ENCODE measurements at regions not wholly inside any gene's neighbourhood (a gene's known extent, or its start where the extent isn't known, plus 50 kb on each side); places are given as distances from the start of the nearest gene placed in this dataset.

DNA sequence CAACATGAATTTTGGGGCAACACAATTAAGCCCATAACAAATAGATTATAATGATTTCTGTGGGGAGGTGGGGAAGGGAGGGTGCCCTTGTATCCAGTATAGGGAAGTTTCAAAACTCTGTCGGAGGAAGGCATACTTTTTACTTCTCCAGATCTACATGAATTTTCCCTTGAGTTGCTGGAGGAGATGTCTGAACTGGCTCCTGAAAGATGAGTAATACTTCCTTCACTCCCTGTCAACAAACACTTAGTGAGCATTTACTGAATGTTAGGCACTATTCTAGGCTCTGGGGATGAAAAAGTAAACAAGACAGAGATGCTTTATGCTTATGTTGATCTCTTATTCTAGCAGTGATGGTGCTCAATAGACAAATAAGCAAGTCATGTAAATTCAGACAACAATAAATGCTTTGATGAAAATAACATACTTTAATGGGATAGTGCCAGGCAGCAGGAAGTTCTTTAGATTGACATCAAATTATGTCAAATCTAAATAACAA is 197.9 kb upstream of the ANKH start:
- no peak overlapping the region for H3K4me3 Mint-ChIP-seq
- no peaks in the 10 kb centered on the region for H3K36me3 Mint-ChIP-seq
- no peaks in the 10 kb centered on the region for H3K27me3 Mint-ChIP-seq
- no peaks in the 10 kb centered on the region for H3K9me3 Mint-ChIP-seq
- H3K4me1 Mint-ChIP-seq: peaks cover 0 to 1% (median 0%) of the 10 kb centered on the region in 3 donors
- no peak overlapping the region for H3K27ac Mint-ChIP-seq

DNA sequence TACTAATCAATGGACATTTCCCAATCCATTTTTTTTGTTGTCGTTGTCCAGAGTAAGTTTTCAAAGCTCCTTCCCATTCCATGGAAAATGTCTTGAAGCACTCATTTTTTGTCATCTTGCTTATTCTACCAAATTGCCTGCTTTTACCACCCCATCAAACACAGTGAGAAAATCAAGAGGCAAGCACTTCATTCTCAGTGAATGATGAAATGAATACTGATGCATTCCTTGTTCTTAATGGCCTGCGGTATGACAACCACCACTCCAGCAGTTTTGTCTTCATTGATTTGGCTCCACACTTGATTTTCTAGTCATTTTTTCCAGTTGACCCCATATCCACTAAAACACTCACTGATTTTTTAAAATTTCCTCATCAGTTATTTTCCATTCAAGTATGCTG is 193.5 kb upstream of the ANKH start:
- H3K4me1 Mint-ChIP-seq: peaks cover 0 to 1% (median 0%) of the 10 kb centered on the region in 3 donors
- no peaks in the 10 kb centered on the region for H3K27me3 Mint-ChIP-seq
- no peak overlapping the region for H3K4me3 Mint-ChIP-seq
- no peak overlapping the region for H3K27ac Mint-ChIP-seq
- no peaks in the 10 kb centered on the region for H3K36me3 Mint-ChIP-seq
- H3K9me3 Mint-ChIP-seq: no peaks in the 10 kb centered on the region

DNA sequence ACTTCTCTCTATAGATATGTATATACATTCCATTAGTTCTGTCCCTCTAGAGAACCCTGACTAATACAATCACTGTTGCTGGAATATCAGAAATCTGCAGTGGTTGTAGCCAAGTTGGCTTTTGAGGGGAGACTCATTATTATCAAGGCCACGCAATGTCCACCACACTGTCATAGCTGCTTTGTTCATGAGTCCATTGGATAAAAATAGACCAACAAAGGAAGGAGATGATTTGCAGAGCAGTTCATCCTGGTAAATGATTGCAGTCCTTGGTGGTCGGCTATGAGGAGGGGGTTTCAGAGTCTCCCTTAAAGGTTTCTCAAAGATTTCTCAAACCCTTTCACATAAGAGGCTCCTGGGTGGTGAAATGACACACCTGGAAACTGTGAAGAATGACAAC is 192.8 kb upstream of the ANKH start:
- Mint-ChIP-seq H3K36me3 (no peaks in the 10 kb centered on the region), H3K27ac (no peak overlapping the region), H3K27me3 (no peaks in the 10 kb centered on the region), H3K4me3 (no peak overlapping the region), H3K9me3 (no peaks in the 10 kb centered on the region), H3K4me1 (no peaks in the 10 kb centered on the region)

DNA sequence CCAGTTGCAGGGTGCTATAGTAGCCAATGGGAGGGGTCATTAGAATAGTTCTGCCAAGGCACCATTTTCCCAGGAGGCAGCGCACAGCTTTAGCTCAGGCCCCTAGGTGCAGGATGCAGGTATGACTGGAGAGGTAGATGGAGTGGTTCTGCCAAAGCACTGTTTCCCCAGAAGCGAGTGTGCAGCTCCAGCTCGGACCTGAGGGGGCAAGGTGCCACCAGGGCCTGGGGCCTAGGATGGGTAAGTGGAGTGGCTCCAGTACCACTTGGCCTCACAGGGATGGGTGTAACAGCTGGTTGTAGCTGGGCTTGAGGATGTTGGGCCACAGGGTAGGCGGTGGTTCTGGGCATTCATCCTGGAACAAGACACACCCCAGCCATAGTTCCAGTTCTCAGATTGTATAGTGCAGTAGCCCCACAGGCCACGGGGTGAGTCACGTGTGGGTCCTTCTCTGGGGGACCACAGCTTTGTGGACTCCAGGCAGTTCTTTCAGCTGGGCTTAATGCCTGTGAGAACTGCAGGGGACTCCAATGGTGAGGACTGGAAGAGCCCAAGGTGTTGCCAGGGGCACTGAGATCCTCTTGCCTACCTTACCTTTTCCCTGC is 185.5 kb upstream of the ANKH start:
- H3K27ac Mint-ChIP-seq: no peak overlapping the region
- H3K4me1 Mint-ChIP-seq: no peaks in the 10 kb centered on the region
- no peak overlapping the region for H3K4me3 Mint-ChIP-seq
- H3K9me3 Mint-ChIP-seq: peaks cover 0 to 2% (median under 1%) of the 10 kb centered on the region in 3 donors
- H3K36me3 Mint-ChIP-seq: no peaks in the 10 kb centered on the region
- peaks cover 4% of the 10 kb centered on the region for H3K27me3 Mint-ChIP-seq

DNA sequence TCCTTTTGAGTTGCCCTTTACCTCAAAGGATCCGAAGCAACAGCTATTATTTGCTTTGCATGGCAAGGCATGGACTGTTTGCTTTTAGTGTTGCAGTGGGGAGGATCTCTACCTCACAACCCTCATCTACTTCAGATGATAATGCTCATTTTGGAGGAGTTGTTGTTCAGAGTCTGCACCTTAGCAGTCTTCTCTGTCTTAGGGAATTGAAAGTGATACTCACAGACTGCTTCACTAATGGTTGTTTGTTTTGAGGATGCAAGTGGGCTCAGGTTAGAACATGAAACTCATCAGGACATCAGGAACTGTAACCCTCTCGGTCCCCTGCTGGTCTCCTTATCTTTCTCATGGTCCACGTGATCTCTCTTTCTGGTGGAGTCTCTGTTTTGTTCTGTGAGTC is 172.9 kb upstream of the ANKH start:
- Mint-ChIP-seq H3K4me3 (no peak overlapping the region), H3K36me3 (no peaks in the 10 kb centered on the region), H3K27ac (no peak overlapping the region), H3K4me1 (no peaks in the 10 kb centered on the region), H3K9me3 (peaks cover 0 to 13% (median 4%) of the 10 kb centered on the region in 3 donors), H3K27me3 (peaks cover 2% of the 10 kb centered on the region)

DNA sequence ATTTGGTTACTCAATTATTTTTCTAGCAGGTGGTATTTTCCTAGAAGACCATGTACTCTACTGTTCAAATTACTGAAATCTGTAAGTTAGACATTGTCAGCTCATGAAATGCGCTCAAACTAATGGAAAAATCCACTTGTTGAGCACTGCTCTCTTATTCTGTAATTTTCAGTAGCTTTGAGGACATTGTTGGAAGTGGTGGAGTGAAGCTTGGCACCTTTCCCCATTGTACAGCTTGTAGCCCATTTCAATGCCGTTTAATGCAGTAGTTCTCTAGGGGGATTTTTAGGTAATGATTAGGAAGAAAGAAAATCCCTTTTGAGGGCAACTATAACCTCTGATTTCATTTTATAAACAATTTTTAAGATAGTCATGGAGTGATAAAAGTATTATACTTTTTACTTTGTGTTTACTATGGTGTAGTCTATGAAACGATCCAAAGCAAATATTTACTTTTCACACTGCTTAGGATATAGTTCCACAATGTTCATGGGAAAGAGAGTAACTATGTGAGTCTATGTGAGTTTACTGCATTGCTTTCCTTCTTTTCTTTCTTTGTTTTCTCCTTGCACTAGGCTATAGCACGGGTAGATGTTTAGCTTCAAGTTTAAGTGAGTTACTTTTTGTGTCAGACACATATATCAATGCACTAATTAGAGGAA is 165.8 kb upstream of the ANKH start:
- H3K4me1 Mint-ChIP-seq: no peaks in the 10 kb centered on the region
- peaks cover 3 to 29% (median 11%) of the 10 kb centered on the region in 3 donors for H3K9me3 Mint-ChIP-seq
- no peaks in the 10 kb centered on the region for H3K36me3 Mint-ChIP-seq
- peaks cover 6% of the 10 kb centered on the region for H3K27me3 Mint-ChIP-seq
- no peak overlapping the region for H3K4me3 Mint-ChIP-seq
- no peak overlapping the region for H3K27ac Mint-ChIP-seq

DNA sequence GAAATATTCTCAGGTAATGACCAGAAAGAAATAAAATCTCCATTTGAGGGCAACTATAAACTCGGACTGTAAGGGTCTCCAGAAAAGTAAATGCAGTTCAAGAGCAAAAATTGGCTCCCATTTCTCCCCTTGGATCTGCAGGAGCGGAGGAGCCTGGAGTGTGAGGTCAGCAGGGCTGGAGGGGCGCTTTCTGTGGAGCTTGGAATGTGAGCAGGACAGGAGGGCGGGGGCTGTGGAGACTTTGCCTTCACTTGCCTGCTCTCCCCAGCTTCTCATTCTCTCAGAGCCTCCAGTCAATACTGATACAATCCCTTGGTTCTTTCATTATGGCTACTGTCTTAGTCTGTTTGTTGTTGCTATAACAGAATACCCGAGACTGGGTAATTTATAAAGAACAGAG is 162.8 kb upstream of the ANKH start:
- H3K36me3 Mint-ChIP-seq: peaks cover under 1% of the 10 kb centered on the region
- H3K4me1 Mint-ChIP-seq: no peaks in the 10 kb centered on the region
- peaks cover 7% of the 10 kb centered on the region for H3K27me3 Mint-ChIP-seq
- no peak overlapping the region for H3K27ac Mint-ChIP-seq
- H3K4me3 Mint-ChIP-seq: no peak overlapping the region
- H3K9me3 Mint-ChIP-seq: peaks cover 3 to 15% (median 6%) of the 10 kb centered on the region in 3 donors

DNA sequence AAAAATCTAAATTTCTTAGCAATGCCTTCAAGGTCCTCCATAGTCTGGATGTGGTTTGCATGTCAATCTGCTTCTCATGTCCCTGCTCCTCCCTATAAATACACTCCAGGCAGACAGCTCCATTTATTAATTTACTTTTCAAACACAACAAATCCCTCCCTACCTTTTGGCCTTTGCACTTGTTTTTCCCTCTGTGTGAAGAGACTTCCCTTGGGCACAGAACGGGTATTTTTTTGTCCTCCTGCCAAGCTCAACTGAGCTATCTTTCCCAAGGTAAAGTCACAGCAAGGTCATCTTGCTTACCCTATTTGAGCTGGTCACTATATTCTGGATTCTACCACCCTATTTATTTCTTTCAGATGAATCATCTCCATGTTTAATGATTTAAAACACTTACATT is 159.6 kb upstream of the ANKH start:
- H3K27me3 Mint-ChIP-seq: peaks cover 21% of the 10 kb centered on the region
- H3K27ac Mint-ChIP-seq: no peak overlapping the region
- no peaks in the 10 kb centered on the region for H3K9me3 Mint-ChIP-seq
- no peak overlapping the region for H3K4me3 Mint-ChIP-seq
- peaks cover 4% of the 10 kb centered on the region for H3K36me3 Mint-ChIP-seq
- no peaks in the 10 kb centered on the region for H3K4me1 Mint-ChIP-seq

DNA sequence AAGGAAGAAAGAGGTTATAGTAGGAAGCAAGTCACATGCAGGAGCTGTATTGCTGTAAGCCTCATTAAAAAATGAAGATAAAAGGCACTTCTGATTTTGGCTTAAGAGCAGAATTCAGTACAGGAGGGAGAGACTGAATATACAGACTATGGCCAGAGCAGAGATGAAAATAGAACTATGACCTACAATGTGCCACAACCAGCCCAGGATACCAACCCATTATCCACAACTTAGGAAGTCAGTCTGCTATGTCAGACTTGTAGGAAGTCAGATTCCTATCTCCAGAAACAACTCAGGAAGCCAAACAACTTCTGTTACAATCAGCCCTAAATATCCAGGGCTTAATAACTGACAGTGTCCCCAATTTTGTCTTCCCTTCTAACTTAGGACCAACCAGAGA is 156.2 kb upstream of the ANKH start:
- Mint-ChIP-seq H3K36me3 (peaks cover 4% of the 10 kb centered on the region), H3K4me3 (no peak overlapping the region), H3K4me1 (no peaks in the 10 kb centered on the region), H3K9me3 (peaks cover 0 to 5% (median 0%) of the 10 kb centered on the region in 3 donors), H3K27me3 (peaks cover 24% of the 10 kb centered on the region), H3K27ac (no peak overlapping the region)

DNA sequence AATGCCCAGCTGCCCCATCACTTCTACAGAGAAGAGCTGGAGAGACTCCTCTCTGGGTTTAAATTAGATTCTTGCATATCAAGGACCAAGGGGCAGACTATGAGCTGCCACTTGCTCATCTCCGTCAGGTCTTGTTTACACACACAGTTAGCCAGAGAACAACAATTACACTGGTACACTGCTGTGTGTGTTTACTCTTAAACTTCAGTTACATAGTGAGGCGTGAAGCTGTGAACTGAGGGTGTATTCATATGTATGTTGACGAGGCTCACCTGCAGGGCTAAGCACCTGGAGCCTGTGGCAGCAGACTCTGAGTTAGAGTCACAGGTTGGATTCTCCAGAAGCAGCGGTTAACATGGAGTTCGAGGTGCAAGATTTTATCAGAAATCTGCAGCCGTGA is 155.4 kb upstream of the ANKH start:
- Mint-ChIP-seq H3K27me3 (peaks cover 24% of the 10 kb centered on the region), H3K4me3 (no peak overlapping the region), H3K4me1 (no peaks in the 10 kb centered on the region), H3K9me3 (peaks cover 0 to 5% (median 0%) of the 10 kb centered on the region in 3 donors), H3K36me3 (peaks cover 4% of the 10 kb centered on the region), H3K27ac (no peak overlapping the region)

DNA sequence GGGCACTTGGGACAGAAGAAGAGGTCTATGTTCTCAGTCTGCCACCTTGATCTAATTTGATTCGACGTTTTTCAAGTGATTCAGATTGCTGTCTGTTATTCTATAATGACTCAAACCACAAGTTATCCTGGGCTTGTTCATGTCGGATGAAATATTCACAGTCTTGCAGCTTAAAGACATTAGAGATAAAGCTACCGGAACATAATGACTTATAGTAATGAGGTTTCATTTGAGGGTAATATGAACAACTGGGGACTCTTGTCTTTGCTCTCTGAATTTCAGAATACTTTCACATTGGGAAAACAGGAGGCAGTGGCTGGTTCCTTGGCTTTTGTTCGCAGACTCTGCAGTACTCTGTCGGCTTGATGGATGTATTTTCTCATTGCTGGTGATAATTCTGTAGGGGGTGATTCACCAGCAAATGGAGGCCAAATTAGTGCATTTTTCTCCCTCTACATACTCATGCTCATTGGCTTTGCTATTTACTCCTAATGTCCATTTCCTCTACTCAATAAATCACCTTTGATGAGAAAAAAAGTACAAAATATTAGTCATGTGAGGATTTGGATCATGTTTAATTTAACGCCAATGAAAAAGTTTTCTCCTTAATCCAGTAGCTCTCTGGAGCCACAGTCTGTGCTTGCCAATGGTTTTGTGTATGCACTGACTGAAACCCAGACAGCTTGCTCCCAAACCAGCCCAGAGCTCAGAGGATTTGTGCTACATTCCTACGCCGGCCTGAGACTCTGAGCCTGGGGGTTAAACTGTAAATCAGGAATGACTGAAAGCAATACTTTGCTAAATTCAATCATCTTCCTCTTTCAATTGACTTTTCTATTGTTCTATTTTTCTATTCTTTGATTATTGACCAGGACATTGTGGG is 154.7 kb upstream of the ANKH start:
- Mint-ChIP-seq H3K36me3 (peaks cover 4% of the 10 kb centered on the region), H3K4me3 (no peak overlapping the region), H3K9me3 (peaks cover 0 to 5% (median 0%) of the 10 kb centered on the region in 3 donors), H3K4me1 (peaks cover 0 to 2% (median 0%) of the 10 kb centered on the region in 3 donors), H3K27ac (no peak overlapping the region), H3K27me3 (peaks cover 24% of the 10 kb centered on the region)

DNA sequence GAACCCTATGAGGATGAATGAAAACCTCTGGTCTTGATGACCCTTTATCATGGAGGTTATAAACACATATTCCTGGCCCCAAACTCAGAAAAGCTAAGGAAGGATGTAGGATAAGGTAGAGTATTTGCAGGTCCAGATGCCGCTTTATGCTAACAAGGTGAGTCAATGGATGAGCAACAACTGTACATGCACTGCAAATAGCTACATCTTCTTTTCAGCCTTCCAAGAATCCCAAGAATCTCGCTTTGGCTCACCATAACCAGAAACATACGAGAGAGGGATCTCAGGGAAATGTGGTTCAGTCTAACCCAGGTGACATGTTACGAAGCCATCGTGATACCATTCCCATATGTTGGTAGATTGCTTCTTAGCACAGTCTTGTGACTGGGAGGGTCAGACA is 152.3 kb upstream of the ANKH start:
- Mint-ChIP-seq H3K4me1 (peaks cover 0 to 2% (median 0%) of the 10 kb centered on the region in 3 donors), H3K27ac (no peak overlapping the region)

DNA sequence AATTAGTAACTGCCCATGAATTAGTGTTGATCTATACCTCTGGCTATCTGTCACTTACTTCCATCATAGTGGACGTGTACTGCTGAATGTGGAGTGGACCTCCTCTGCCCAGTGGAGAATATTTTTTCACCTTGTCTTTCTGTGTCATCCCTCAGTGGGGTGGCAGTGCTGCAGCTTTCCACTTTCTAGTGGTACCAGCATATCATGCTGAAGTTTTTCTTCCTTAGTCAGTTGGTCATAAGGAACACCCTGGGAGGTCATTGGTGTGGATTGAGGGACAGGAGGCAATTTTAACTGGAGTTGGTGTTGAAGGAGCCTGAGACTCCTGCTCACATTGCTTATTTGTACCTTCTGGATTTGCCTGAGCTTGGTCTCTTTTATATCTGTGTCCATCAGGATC is 151.7 kb upstream of the ANKH start:
- H3K36me3 Mint-ChIP-seq: peaks cover 1% of the 10 kb centered on the region
- H3K4me3 Mint-ChIP-seq: no peak overlapping the region
- peaks cover 0 to 5% (median 0%) of the 10 kb centered on the region in 3 donors for H3K9me3 Mint-ChIP-seq
- peaks cover 0 to 2% (median 0%) of the 10 kb centered on the region in 3 donors for H3K4me1 Mint-ChIP-seq
- peaks cover 24% of the 10 kb centered on the region for H3K27me3 Mint-ChIP-seq
- peak overlapping the region in 1 of 3 donors; percentile 33 for H3K27ac Mint-ChIP-seq

More for the DNA sequence above, 152.3 kb upstream of the ANKH start:
- Mint-ChIP-seq H3K9me3 (peaks cover 0 to 5% (median 0%) of the 10 kb centered on the region in 3 donors), H3K36me3 (peaks cover 1% of the 10 kb centered on the region), H3K27me3 (peaks cover 24% of the 10 kb centered on the region), H3K4me3 (no peak overlapping the region)

DNA sequence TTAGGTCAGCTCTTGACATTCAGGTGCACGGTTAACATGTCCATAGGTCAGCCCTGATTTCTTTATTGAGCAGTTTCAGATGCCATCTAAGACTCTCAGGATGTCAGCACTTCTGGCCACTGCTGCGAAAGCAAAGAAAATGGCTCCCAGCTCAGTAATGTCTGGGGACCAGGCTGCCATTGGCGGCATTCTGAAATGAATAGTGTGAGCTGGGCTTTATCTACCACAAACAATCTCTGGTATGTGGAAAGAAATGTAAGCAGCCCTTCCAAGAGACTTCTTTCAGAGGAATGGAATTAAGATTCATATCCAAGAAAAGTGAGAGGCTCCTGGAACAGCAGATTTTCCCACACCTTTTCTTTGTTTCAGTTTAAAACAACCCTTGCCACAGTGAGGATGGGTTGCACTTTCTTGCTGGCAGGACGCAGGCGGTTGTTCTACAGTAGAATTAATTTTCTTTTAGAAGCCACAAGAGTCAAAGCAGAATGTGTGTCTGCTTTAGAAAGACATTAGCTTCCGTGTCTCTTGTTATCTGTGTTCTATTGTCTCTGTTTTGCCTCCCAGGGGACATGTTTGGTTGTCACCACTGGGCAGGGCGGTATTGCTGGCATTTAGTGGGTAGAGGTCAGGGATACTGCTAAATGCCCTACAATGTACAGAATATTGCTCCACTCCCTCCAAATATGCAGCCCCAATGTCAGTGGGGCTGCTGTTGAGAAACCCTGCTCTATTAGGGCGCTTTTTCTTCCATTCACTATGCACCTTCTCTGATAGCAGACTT is 149.9 kb upstream of the ANKH start:
- Mint-ChIP-seq H3K27me3 (peaks cover 13% of the 10 kb centered on the region), H3K4me3 (no peak overlapping the region), H3K4me1 (peaks cover 0 to 2% (median 0%) of the 10 kb centered on the region in 3 donors), H3K9me3 (peaks cover 0 to 5% (median 0%) of the 10 kb centered on the region in 3 donors), H3K27ac (peak overlapping the region in 1 of 3 donors; percentile 84), H3K36me3 (no peaks in the 10 kb centered on the region)

Measured in IgD-negative memory B cell (primary cell).